Peyer's patch (tissue), 4 donors: ENCODE measurements at regions not wholly inside any gene's neighbourhood (a gene's known extent, or its start where the extent isn't known, plus 50 kb on each side); places are given as distances from the start of the nearest gene placed in this dataset.

ENCODE experiments used
- DNase-seq, 3 donors: peaks; one replicate each; pipeline ENCODE4 v3.0.0-alpha.2; 2017 to 2019
- H3K27ac ChIP-seq, 4 donors: fragments of 200-600 bp; sonication (generic); one replicate each; pipeline ENCODE4 v1.5.1; 2016 to 2019
- H3K27me3 ChIP-seq, 2 donors: fragments of 200-600 bp; sonication (generic); one replicate each; pipeline ENCODE4 v1.5.1; 2019
- H3K36me3 ChIP-seq, 3 donors: fragments of 200-600 bp; sonication (generic); one replicate each; pipeline ENCODE4 v1.5.1; 2016 to 2019
- H3K4me1 ChIP-seq, 4 donors: fragments of 200-600 bp; sonication (generic); one replicate each; pipeline ENCODE4 v1.5.1; 2016 to 2019
- H3K4me3 ChIP-seq, 4 donors: fragments of 200-600 bp; sonication (generic); 1 replicate in 3 of 4; 2 replicates in 1 of 4; pipeline ENCODE4 v1.5.1; 2016 to 2019; ENCODE audit warnings: mild to moderate bottlenecking in 1 of 4
- H3K9me3 ChIP-seq, 4 donors: fragments of 200-600 bp; sonication (generic); one replicate each; pipeline ENCODE4 v1.5.1; 2016 to 2019; ENCODE audit warnings: mild to moderate bottlenecking in 1 of 4
- CTCF ChIP-seq, 6 experiments: fragments of 450-650 bp in 4 of 6; fragments of 200-600 bp in 2 of 6; sonication (generic) in 1 of 6; IDR thresholded peaks; one replicate each; pipeline ENCODE4 v1.5.1; 2017 to 2019; ENCODE audit warnings: antibody characterized with exemption in 6 of 6, mild to moderate bottlenecking in 3 of 6, moderate library complexity in 1 of 6
- POLR2A ChIP-seq, 2 donors: fragments of 450-650 bp; IDR thresholded peaks; one replicate each; pipeline ENCODE4 v1.5.1; 2017; ENCODE audit warnings: antibody characterized with exemption in 2 of 2, mild to moderate bottlenecking in 2 of 2, moderate library complexity in 2 of 2

GRCh38 chr6:104229057-104229456 lies 630.7 kb downstream of the HACE1 start:
- no peaks in the 10 kb centered on the region for H3K4me1 ChIP-seq
- no peaks in the 10 kb centered on the region for H3K9me3 ChIP-seq
- H3K27ac ChIP-seq, result no peak overlapping the region
- no peaks in the 10 kb centered on the region for H3K27me3 ChIP-seq
- no peak overlapping the region for H3K4me3 ChIP-seq
- H3K36me3 ChIP-seq, result no peaks in the 10 kb centered on the region
- no peak for TF ChIP-seq CTCF (IDR thresholded peaks at IDR 0.05)
- no peak for TF ChIP-seq POLR2A (IDR thresholded peaks at IDR 0.05)
- DNase-seq, result no peak

GRCh38 chr6:104227508-104227907 lies 632.2 kb downstream of the HACE1 start:
- Histone ChIP-seq H3K4me1 (no peaks in the 10 kb centered on the region), H3K4me3 (no peak overlapping the region), H3K27ac (no peak overlapping the region), H3K36me3 (no peaks in the 10 kb centered on the region), H3K27me3 (no peaks in the 10 kb centered on the region), H3K9me3 (no peaks in the 10 kb centered on the region)
- no peak for DNase-seq
- no peak for TF ChIP-seq CTCF (IDR thresholded peaks at IDR 0.05)
- no peak for TF ChIP-seq POLR2A (IDR thresholded peaks at IDR 0.05)

- Histone ChIP-seq H3K4me3 (no peak overlapping the region), H3K36me3 (no peaks in the 10 kb centered on the region), H3K27ac (no peak overlapping the region), H3K9me3 (no peaks in the 10 kb centered on the region), H3K27me3 (no peaks in the 10 kb centered on the region), H3K4me1 (no peaks in the 10 kb centered on the region)
- TF ChIP-seq POLR2A (IDR thresholded peaks at IDR 0.05), result no peak
- TF ChIP-seq CTCF (IDR thresholded peaks at IDR 0.05), result no peak
- no peak for DNase-seq
Observed at GRCh38 chr6:104226790-104227446, 632.8 kb downstream of the HACE1 start.

GRCh38 chr6:104218116-104218515 lies 641.6 kb downstream of the HACE1 start:
- Histone ChIP-seq H3K4me1 (no peaks in the 10 kb centered on the region), H3K27me3 (no peaks in the 10 kb centered on the region), H3K9me3 (no peaks in the 10 kb centered on the region), H3K36me3 (no peaks in the 10 kb centered on the region), H3K4me3 (no peak overlapping the region), H3K27ac (no peak overlapping the region)
- no peak for TF ChIP-seq CTCF (IDR thresholded peaks at IDR 0.05)
- no peak for TF ChIP-seq POLR2A (IDR thresholded peaks at IDR 0.05)
- no peak for DNase-seq

- Histone ChIP-seq H3K4me1 (no peaks in the 10 kb centered on the region), H3K27me3 (no peaks in the 10 kb centered on the region), H3K36me3 (no peaks in the 10 kb centered on the region), H3K9me3 (no peaks in the 10 kb centered on the region), H3K4me3 (no peak overlapping the region), H3K27ac (no peak overlapping the region)
- TF ChIP-seq CTCF (IDR thresholded peaks at IDR 0.05) (no peak), POLR2A (IDR thresholded peaks at IDR 0.05) (no peak)
- DNase-seq, result no peak
Observed at GRCh38 chr6:104214901-104215300, 644.8 kb downstream of the HACE1 start.
